ENCODE measurements at regions not wholly inside any gene's neighbourhood (a gene's known extent, or its start where the extent isn't known, plus 50 kb on each side); places are given as distances from the start of the nearest gene placed in this dataset.

GRCh38 chr9:91039125-91039834 lies 237.7 kb downstream of the SYK start:
- no peaks in the 10 kb centered on the region for H3K27me3 Mint-ChIP-seq (ENCODE audit: insufficient read depth, unreplicated experiment)
- H3K9me3 Mint-ChIP-seq (ENCODE audit: unreplicated experiment): no peaks in the 10 kb centered on the region
- intact Hi-C loops (cut with micrococcal nuclease): no loop called here
- H3K4me3 Mint-ChIP-seq (ENCODE audit: unreplicated experiment): no peak overlapping the region
- CTCF ChIA-PET: interaction anchor here (1.0 kb wide), 1 partner anchor 17 kb away, joined by 3 read pairs; no protein-coding TSS in a partner anchor
- no peak for DNase-seq (ENCODE audit: unreplicated experiment)
- no peak for TF ChIP-seq CTCF (IDR thresholded peaks at IDR 0.05; ENCODE audit: unreplicated experiment)
- POLR2A ChIA-PET: no interaction called here
- peaks cover 4% of the 10 kb centered on the region for H3K36me3 Mint-ChIP-seq (ENCODE audit: insufficient read depth, unreplicated experiment)
- peaks cover 24% of the 10 kb centered on the region for H3K4me1 Mint-ChIP-seq (ENCODE audit: insufficient read depth, unreplicated experiment)
- no TSS peak for BruUV-seq (replicated peaks)
- no peak overlapping the region for H3K27ac Mint-ChIP-seq (ENCODE audit: low read depth, unreplicated experiment)

GRCh38 chr9:91039835-91040140 lies 238.2 kb downstream of the SYK start:
- no peak overlapping the region for H3K4me3 Mint-ChIP-seq (ENCODE audit: unreplicated experiment)
- intact Hi-C loops (cut with micrococcal nuclease): no loop called here
- no TSS peak for BruUV-seq (replicated peaks)

GRCh38 chr9:91040371-91041215 lies 239.0 kb downstream of the SYK start:
- Mint-ChIP-seq H3K4me1 (ENCODE audit: insufficient read depth, unreplicated experiment) (peaks cover 26% of the 10 kb centered on the region), H3K27ac (ENCODE audit: low read depth, unreplicated experiment) (no peak overlapping the region), H3K9me3 (ENCODE audit: unreplicated experiment) (no peaks in the 10 kb centered on the region), H3K27me3 (ENCODE audit: insufficient read depth, unreplicated experiment) (no peaks in the 10 kb centered on the region), H3K36me3 (ENCODE audit: insufficient read depth, unreplicated experiment) (peaks cover 4% of the 10 kb centered on the region), H3K4me3 (ENCODE audit: unreplicated experiment) (no peak overlapping the region)
- BruUV-seq (replicated peaks): no TSS peak
- no peak for DNase-seq (ENCODE audit: unreplicated experiment)
- ChIA-PET POLR2A (no interaction called here), CTCF (interaction anchor here (1.0 kb wide), 1 partner anchor 15 kb away, joined by 3 read pairs; no protein-coding TSS in a partner anchor)
- TF ChIP-seq CTCF (IDR thresholded peaks at IDR 0.05; ENCODE audit: unreplicated experiment): no peak
- intact Hi-C loops (cut with micrococcal nuclease): no loop called here

More at GRCh38 chr9:91039835-91040140, 238.2 kb downstream of the SYK start:
- Mint-ChIP-seq H3K9me3 (ENCODE audit: unreplicated experiment) (no peaks in the 10 kb centered on the region), H3K4me1 (ENCODE audit: insufficient read depth, unreplicated experiment) (peaks cover 20% of the 10 kb centered on the region), H3K36me3 (ENCODE audit: insufficient read depth, unreplicated experiment) (peaks cover 4% of the 10 kb centered on the region), H3K27ac (ENCODE audit: low read depth, unreplicated experiment) (no peak overlapping the region), H3K27me3 (ENCODE audit: insufficient read depth, unreplicated experiment) (no peaks in the 10 kb centered on the region)
- no peak for DNase-seq (ENCODE audit: unreplicated experiment)
- ChIA-PET POLR2A (no interaction called here), CTCF (interaction anchor here (1.0 kb wide), 1 partner anchor 16 kb away, joined by 3 read pairs; no protein-coding TSS in a partner anchor)
- TF ChIP-seq CTCF (IDR thresholded peaks at IDR 0.05; ENCODE audit: unreplicated experiment): no peak

GRCh38 chr9:91042024-91042423 lies 240.4 kb downstream of the SYK start:
- TF ChIP-seq CTCF (IDR thresholded peaks at IDR 0.05; ENCODE audit: unreplicated experiment): no peak
- H3K4me1 Mint-ChIP-seq (ENCODE audit: insufficient read depth, unreplicated experiment): peaks cover 24% of the 10 kb centered on the region
- no peak overlapping the region for H3K4me3 Mint-ChIP-seq (ENCODE audit: unreplicated experiment)
- ChIA-PET POLR2A (interaction anchor here (0.8 kb wide), 1 partner anchor 58 kb away, joined by 4 read pairs; no protein-coding TSS in a partner anchor), CTCF (no interaction called here)
- H3K36me3 Mint-ChIP-seq (ENCODE audit: insufficient read depth, unreplicated experiment): peaks cover 4% of the 10 kb centered on the region
- H3K9me3 Mint-ChIP-seq (ENCODE audit: unreplicated experiment): no peaks in the 10 kb centered on the region
- no peak for DNase-seq (ENCODE audit: unreplicated experiment)
- intact Hi-C loops (cut with micrococcal nuclease): no loop called here
- H3K27ac Mint-ChIP-seq (ENCODE audit: low read depth, unreplicated experiment): peak overlapping the region; percentile 27
- H3K27me3 Mint-ChIP-seq (ENCODE audit: insufficient read depth, unreplicated experiment): no peaks in the 10 kb centered on the region
- no TSS peak for BruUV-seq (replicated peaks)

Measured in MCF 10A (cell line).